ENCODE measurements at regions not wholly inside any gene's neighbourhood (a gene's known extent, or its start where the extent isn't known, plus 50 kb on each side); places are given as distances from the start of the nearest gene placed in this dataset.
A peak's percentile ranks its signal among the peaks of the same experiment; 100 is the strongest.

DNA sequence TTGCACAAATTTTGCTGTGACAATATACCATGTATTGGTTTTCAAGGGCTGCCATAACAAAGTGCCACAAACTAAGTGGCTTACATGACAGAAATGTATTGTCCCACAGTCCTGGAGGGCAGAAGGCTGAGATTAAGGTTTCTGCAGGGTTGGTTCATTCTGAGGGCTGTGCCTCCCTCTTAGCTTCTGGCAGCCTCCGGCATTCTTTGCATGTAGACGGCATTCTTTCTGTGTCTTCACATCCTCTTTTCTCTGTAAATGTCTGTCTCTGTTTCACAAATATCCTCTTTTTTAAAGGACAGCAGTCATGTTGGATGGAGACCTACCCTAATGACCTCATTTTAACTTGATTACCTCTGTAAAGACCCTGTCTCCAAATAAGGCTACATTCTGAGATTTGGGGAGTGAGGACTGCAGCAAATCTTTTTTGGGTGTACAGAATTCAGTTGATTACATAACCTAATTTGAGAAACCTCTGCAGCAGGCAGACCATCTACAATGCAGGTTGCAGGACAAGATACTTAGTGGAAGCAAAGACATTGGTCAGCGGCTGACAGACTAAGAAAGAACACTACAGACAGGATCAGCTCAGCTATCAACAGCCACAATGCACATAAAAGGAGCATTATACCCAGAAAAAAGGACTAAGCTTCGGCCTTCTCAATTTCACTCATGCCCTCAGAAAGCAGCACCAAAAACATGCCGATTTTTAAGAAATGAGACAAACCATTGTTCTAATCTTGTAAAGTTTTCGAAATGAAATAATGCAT lies 84.6 kb upstream of the FAM3C start:
- Histone ChIP-seq H3K27me3 (ENCODE audit: insufficient read depth, poor library complexity, severe bottlenecking) (no peaks in the 10 kb centered on the region), H3K4me3 (replicated peaks; ENCODE audit: insufficient read depth, low read length) (no peak overlapping the region), H3K27ac (replicated peaks) (no peak overlapping the region)
- no peak for TF ChIP-seq REST (IDR thresholded peaks at IDR 0.05; ENCODE audit: insufficient replicate concordance, low read depth)
- TF ChIP-seq, protein P1, sequence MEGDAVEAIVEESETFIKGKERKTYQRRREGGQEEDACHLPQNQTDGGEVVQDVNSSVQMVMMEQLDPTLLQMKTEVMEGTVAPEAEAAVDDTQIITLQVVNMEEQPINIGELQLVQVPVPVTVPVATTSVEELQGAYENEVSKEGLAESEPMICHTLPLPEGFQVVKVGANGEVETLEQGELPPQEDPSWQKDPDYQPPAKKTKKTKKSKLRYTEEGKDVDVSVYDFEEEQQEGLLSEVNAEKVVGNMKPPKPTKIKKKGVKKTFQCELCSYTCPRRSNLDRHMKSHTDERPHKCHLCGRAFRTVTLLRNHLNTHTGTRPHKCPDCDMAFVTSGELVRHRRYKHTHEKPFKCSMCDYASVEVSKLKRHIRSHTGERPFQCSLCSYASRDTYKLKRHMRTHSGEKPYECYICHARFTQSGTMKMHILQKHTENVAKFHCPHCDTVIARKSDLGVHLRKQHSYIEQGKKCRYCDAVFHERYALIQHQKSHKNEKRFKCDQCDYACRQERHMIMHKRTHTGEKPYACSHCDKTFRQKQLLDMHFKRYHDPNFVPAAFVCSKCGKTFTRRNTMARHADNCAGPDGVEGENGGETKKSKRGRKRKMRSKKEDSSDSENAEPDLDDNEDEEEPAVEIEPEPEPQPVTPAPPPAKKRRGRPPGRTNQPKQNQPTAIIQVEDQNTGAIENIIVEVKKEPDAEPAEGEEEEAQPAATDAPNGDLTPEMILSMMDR (IDR thresholded peaks at IDR 0.05; ENCODE audit: insufficient read depth, low read length), result no peak
- no peak for DNase-seq (ENCODE audit: low read depth in 1 of 2, low spot score in 1 of 2)

DNA sequence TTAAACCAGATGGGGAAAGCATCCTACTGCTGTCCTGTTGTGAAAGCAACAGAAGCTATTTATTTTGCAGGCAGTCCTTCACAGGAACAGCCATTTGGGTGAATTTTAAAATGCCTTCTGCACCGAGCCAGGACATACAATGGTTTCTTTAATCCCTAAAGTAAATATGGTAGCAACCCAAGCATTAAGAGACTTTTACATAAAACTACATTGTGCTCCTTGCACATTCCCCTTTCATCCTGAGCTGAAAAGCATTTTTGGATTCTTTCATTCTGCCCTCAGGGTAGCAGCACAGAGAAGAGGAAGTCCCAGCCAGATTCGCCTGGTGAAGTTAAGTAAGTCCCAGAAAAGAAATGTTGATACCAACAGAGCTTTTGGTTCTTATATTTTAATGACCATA lies 84.0 kb upstream of the FAM3C start:
- H3K4me3 ChIP-seq (replicated peaks; ENCODE audit: insufficient read depth, low read length), result no peak overlapping the region
- no peak for DNase-seq (ENCODE audit: low read depth in 1 of 2, low spot score in 1 of 2)
- H3K27me3 ChIP-seq (ENCODE audit: insufficient read depth, poor library complexity, severe bottlenecking), result no peaks in the 10 kb centered on the region
- TF ChIP-seq, protein P1 (IDR thresholded peaks at IDR 0.05; ENCODE audit: insufficient read depth, low read length), result no peak
- TF ChIP-seq SPI1 (IDR thresholded peaks at IDR 0.05; ENCODE audit: borderline replicate concordance, low read depth), result peak; percentile 32; the same call in 1 of the 2 replicates
- TF ChIP-seq POLR2AphosphoS5 (IDR thresholded peaks at IDR 0.05; ENCODE audit: low read depth), result no peak
- TF ChIP-seq GABPA (IDR thresholded peaks at IDR 0.05; ENCODE audit: low read depth), result no peak
- TF ChIP-seq REST (IDR thresholded peaks at IDR 0.05; ENCODE audit: insufficient replicate concordance, low read depth), result no peak
- no peak overlapping the region for H3K27ac ChIP-seq (replicated peaks)

- DNase-seq (ENCODE audit: low read depth in 1 of 2, low spot score in 1 of 2), result no peak
- TF ChIP-seq, protein P1 (IDR thresholded peaks at IDR 0.05; ENCODE audit: insufficient read depth, low read length), result no peak
- TF ChIP-seq REST (IDR thresholded peaks at IDR 0.05; ENCODE audit: insufficient replicate concordance, low read depth), result no peak
Measured at GRCh38 chr7:121479466-121479865, 83.4 kb upstream of the FAM3C start.

More at GRCh38 chr7:121479466-121479865, 83.4 kb upstream of the FAM3C start:
- Histone ChIP-seq H3K4me3 (replicated peaks; ENCODE audit: insufficient read depth, low read length) (no peak overlapping the region), H3K27ac (replicated peaks) (no peak overlapping the region), H3K27me3 (ENCODE audit: insufficient read depth, poor library complexity, severe bottlenecking) (no peaks in the 10 kb centered on the region)
